GM12875 (cell line): ENCODE measurements at regions not wholly inside any gene's neighbourhood (a gene's known extent, or its start where the extent isn't known, plus 50 kb on each side); places are given as distances from the start of the nearest gene placed in this dataset.

Experiments
- H3K4me3 ChIP-seq: one replicate; pipeline ENCODE4 v1.5.1; 2011; ENCODE audit warnings: low read depth, low read length, control low read depth
- CTCF ChIP-seq: IDR thresholded peaks from 2 replicates; pipeline ENCODE4 v1.5.1; 2011; ENCODE audit warnings: low read depth, mild to moderate bottlenecking, control low read depth, inconsistent platforms, low read length, moderate library complexity, borderline replicate concordance; ENCODE audit not compliant: insufficient read depth

DNA sequence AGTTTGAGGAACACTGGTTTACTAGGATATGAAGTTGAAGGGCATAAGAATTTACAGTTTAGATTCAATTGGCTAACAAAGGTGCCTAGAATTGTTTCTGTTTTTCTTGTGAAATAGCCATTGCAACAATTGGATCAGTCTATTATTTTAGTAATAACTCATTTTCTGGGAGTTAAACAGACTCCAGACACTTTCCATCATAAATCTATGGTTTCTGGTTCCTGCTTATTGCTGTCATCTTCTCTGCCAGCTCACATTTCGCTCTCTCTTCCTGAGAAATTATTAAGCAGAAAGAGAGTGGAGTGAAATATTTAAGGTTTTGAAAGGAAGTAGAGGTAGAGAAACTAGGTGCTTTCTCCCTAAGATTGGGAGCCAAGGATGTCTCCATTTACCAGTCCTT, 165.1 kb upstream of the PRR16 start:
- H3K4me3 ChIP-seq = no peak overlapping the region
- TF ChIP-seq CTCF = no peak

DNA sequence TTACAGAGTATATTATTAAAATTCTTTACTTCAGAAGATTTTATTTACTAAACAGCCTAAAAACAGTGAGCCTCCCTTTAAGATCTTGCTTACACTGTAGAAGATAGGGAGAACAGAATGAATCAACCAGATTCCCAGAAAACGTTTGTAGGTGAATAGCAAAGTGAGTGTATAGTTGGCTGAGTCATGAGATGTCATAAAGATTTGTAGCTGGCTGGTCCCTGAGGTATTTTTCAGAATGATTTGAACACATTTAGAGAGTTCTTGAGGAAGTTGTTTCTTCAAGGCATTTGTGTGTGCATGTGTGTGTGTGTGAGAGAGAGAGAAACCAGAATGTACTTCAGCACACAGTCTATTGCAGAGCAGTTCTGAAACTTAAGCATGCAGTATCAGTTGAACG, 159.4 kb upstream of the PRR16 start:
- no peak overlapping the region for H3K4me3 ChIP-seq
- no peak for TF ChIP-seq CTCF

GRCh38 chr5:120306303-120306702, 157.8 kb upstream of the PRR16 start:
- no peak for TF ChIP-seq CTCF
- H3K4me3 ChIP-seq = no peak overlapping the region

DNA sequence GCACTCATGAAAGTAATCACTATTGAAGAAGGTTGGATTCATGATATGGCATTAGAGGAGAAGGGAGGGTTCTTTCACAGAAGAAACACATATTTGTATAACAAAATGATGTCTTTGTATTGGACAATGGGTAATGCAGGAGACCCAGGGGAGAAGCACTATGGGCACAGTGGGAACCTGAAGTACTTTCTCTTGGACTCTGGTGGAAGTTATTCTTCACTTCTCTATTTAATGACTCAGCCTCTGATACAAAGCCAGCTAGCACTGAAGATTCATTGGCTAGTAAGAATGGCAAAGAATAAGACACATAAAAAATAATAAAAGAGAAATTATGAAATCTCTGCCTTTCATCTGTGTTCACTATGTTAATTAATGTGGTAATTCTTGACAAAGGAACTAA, 149.9 kb upstream of the PRR16 start:
- no peak for TF ChIP-seq CTCF

GRCh38 chr5:120320626-120321025, 143.5 kb upstream of the PRR16 start:
- TF ChIP-seq CTCF = no peak

More for the DNA sequence above, 149.9 kb upstream of the PRR16 start:
- H3K4me3 ChIP-seq = no peak overlapping the region

DNA sequence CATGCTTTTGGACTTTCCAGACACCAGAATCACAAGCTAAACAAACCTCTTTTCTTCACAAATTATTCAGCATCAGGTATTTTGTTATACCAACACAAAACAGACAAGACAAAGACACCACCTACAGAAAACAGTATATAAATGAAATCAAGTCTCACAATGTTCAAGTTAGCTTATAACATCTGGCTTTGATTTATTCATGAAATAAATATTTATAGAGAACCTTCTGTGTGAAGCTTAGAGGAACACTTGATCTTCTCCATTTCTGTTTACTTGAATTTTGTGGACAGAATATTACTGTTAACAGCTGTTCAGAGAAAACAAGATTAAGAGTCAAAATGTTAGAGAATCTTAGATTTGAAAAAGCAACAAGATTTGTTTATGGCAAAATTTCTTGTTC, 137.4 kb upstream of the PRR16 start:
- no peak overlapping the region for H3K4me3 ChIP-seq
- TF ChIP-seq CTCF = no peak

More at GRCh38 chr5:120320626-120321025, 143.5 kb upstream of the PRR16 start:
- no peak overlapping the region for H3K4me3 ChIP-seq

DNA sequence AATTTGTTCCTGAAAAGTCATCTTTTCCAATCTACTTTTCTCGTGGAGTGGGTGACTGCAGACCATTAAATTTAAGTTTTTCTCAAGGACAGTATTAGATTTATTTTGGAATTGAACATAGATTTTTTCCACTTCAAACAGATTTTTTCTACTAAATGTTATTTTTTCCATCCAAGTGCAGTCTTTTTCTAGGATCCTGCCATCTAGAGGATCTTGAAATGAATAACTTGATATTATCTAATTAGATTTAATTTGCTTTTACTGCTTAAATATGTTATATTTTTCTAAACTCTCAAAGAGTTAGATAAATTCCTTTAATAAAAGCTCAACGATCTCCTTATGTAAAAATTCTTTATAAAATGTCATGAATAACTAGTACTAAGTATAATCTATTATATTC, 136.9 kb upstream of the PRR16 start:
- H3K4me3 ChIP-seq = no peak overlapping the region
- no peak for TF ChIP-seq CTCF
